Activated T-cell treated with anti-CD3 and anti-CD28 coated beads, Interleukin-2, amount 50 U/mL, for 72 hours (primary cell): ENCODE measurements at regions not wholly inside any gene's neighbourhood (a gene's known extent, or its start where the extent isn't known, plus 50 kb on each side); places are given as distances from the start of the nearest gene placed in this dataset.
"Not testable (repeated sequence)": the region's sequence is repeated elsewhere in the genome, so short reads cannot be mapped to it uniquely, and the experiment has no call there.

Source experiments
- ATAC-seq, 2 donors: fragments of 150-1000 bp; cut with Tn5 transposase; replicated peaks in 1 of 2; 2 replicates each; pipeline ENCODE4 v1.10.0; 2021; ENCODE audit warnings: moderate library complexity in 2 of 2, mild to moderate bottlenecking in 1 of 2
- DNase-seq, 2 donors: peaks; one replicate each; pipeline ENCODE4 v3.0.0; 2021 to 2022; ENCODE audit warnings: mixed read lengths in 1 of 2
- H3K27ac Mint-ChIP-seq: one replicate; pipeline ENCODE4 v1.8.0; 2022; ENCODE audit warnings: mild to moderate bottlenecking, moderate library complexity, mixed read lengths
- H3K27me3 Mint-ChIP-seq: one replicate; pipeline ENCODE4 v1.8.0; 2022; ENCODE audit warnings: low read depth, mixed read lengths
- H3K36me3 Mint-ChIP-seq, 2 donors: one replicate each; pipeline ENCODE4 v1.8.0; 2022; ENCODE audit warnings: mixed read lengths in 2 of 2, mild to moderate bottlenecking in 1 of 2; ENCODE audit not compliant: insufficient read depth in 2 of 2
- H3K4me1 Mint-ChIP-seq: one replicate; pipeline ENCODE4 v1.8.0; 2022; ENCODE audit warnings: low read depth, mixed read lengths
- H3K4me3 Mint-ChIP-seq, 2 donors: one replicate each; pipeline ENCODE4 v1.8.0; 2022; ENCODE audit warnings: mild to moderate bottlenecking in 2 of 2, mixed read lengths in 2 of 2, moderate library complexity in 2 of 2
- H3K9me3 Mint-ChIP-seq, 2 donors: one replicate each; pipeline ENCODE4 v1.8.0; 2022; ENCODE audit warnings: mixed read lengths in 2 of 2

DNA sequence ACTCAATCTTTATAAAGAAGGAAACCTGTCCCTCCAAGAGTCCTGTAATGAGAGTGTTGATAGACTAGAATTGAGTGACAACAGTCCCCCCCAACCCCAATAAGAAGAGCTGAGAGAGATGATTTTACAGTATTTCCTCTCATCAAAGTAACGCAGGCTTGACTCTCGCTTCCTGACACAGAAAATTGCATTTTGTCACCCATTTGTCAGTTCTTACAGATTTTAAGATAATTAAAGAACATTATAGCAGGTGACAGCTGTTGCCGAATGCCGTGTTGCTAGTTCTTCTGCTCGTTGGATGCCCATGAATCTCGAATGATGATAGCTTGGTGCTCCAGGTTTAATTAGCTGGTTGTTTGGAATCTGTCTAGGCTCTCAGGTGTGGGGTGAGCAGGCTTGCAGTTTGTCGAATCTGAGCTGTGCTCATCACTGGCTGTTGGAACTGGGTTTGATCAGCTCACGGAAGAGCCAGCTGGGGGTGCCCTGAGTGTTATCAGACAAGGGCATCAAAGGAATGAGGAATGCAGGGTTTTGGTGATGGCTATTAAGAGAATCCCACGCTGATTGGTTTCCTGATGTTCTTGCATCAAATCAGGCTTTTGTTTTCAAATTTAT is 84.8 kb upstream of the CPHXL start:
- Mint-ChIP-seq H3K27me3 (peaks cover 11% of the 10 kb centered on the region), H3K36me3 (no peaks in the 10 kb centered on the region), H3K27ac (no peak overlapping the region), H3K4me3 (no peak overlapping the region), H3K4me1 (no peaks in the 10 kb centered on the region), H3K9me3 (no peaks in the 10 kb centered on the region)
- DNase-seq (no peak), ATAC-seq (no peak)

DNA sequence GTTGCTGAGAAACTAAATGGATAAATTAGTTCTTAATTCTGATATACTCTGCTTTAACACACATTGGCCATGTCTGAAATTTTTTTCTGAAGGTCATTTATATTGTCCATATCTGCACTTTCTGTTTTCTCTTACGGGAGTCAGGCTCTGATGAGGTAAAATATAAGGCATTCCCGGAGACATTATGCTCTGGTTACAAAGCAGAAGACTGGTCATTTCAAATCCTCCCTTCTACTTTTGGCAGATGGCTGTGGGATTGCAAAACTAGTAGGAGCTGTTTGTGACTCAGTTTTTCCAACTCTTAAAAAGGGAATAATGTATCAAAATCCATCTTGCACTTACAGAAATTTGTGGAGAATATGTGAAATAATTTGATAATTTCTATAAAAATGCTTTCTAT is 92.2 kb upstream of the CPHXL start:
- DNase-seq: no peak
- no peaks in the 10 kb centered on the region for H3K36me3 Mint-ChIP-seq
- no peaks in the 10 kb centered on the region for H3K4me1 Mint-ChIP-seq
- H3K4me3 Mint-ChIP-seq: no peak overlapping the region
- no peak overlapping the region for H3K27ac Mint-ChIP-seq
- ATAC-seq: no peak
- no peaks in the 10 kb centered on the region for H3K27me3 Mint-ChIP-seq
- H3K9me3 Mint-ChIP-seq: no peaks in the 10 kb centered on the region

DNA sequence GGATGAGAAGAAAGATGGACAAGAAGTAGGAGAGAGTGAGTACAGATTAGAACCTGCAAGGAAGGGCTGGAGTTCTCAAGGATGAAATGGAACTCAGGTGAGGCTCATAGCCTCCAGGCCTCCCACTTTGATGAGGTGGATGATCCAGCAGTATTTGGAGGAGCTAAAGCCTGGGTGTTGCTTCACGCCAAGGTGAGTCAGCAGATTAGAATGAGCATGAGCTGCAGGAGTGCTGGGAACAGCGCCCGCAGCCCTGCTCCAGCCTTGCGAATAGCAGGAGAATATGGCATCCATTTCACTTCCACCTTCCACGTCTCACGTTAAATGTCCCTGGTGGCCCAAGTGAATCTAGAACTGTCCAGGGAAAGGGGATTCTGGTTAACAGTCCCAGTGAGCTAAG is 94.4 kb upstream of the CPHXL start:
- no peak overlapping the region for H3K4me3 Mint-ChIP-seq
- no peaks in the 10 kb centered on the region for H3K27me3 Mint-ChIP-seq
- peaks cover 0 to under 1% of the 10 kb centered on the region in 2 donors for H3K9me3 Mint-ChIP-seq
- DNase-seq (no peak), ATAC-seq (no peak)
- no peaks in the 10 kb centered on the region for H3K4me1 Mint-ChIP-seq
- H3K36me3 Mint-ChIP-seq: no peaks in the 10 kb centered on the region
- H3K27ac Mint-ChIP-seq: no peak overlapping the region

DNA sequence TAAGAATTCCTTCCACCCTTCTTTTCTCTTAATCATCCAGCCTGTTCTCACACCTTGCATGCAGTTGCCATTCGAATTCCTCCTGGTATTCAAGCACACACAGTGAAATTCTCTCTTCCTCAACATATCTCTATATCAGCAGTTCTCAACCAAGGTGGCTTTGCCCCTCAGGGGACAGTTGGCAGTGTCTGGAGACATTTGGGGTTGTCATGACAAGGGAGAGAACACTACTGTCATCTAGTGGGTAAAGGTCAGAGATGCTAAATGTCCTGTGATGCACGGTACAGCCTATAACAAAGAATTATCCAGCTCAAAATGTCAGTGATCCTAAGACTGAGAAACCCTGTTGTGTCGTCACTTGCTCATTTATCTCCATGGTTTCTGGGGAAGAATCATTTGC is 94.8 kb upstream of the CPHXL start:
- DNase-seq (no peak), ATAC-seq (no peak)
- H3K4me1 Mint-ChIP-seq: no peaks in the 10 kb centered on the region
- H3K4me3 Mint-ChIP-seq: no peak overlapping the region
- H3K36me3 Mint-ChIP-seq: no peaks in the 10 kb centered on the region
- no peaks in the 10 kb centered on the region for H3K27me3 Mint-ChIP-seq
- H3K27ac Mint-ChIP-seq: no peak overlapping the region
- H3K9me3 Mint-ChIP-seq: peaks cover 2 to 3% of the 10 kb centered on the region in 2 donors

DNA sequence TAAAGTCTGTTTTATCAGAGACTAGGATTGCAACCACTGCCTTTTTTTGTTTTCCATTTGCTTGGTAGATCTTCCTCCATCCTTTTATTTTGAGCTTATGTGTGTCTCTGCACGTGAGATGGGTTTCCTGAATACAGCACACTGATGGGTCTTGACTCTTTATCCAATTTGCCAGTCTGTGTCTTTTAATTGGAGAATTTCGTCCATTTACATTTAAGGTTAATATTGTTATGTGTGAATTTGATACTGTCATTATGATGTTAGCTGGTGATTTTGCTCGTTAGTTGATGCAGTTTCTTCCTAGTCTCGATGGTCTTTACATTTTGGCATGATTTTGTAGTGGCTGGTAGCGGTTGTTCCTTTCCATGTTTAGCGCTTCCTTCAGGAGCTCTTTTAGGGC is 99.5 kb upstream of the CPHXL start:
- DNase-seq, H3K9me3 Mint-ChIP-seq, H3K27me3 Mint-ChIP-seq, H3K27ac Mint-ChIP-seq, H3K4me1 Mint-ChIP-seq, H3K4me3 Mint-ChIP-seq, ATAC-seq, H3K36me3 Mint-ChIP-seq: not testable (repeated sequence)

DNA sequence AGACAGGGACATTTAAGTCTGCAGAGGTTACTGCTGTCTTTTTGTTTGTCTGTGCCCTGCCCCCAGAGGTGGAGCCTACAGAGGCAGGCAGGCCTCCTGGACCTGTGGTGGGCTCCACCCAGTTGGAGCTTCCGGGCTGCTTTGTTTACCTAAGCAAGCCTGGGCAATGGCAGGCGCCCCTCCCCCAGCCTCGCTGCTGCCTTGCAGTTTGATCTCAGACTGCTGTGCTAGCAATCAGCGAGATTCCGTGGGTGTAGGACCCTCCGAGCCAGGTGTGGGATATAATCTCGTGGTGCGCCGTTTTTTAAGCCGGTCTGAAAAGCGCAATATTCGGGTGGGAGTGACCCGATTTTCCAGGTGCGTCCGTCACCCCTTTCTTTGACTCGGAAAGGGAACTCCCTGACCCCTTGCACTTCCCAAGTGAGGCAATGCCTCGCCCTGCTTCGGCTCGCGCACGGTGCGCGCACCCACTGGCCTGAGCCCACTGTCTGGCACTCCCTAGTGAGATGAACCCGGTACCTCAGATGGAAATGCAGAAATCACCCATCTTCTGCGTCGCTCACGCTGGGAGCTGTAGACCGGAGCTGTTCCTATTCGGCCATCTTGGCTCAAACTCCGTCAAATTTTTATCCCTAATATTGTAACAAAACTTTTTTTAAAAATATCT is 101.2 kb upstream of the CPHXL start:
- H3K27ac Mint-ChIP-seq, H3K27me3 Mint-ChIP-seq, DNase-seq, H3K4me3 Mint-ChIP-seq, ATAC-seq, H3K36me3 Mint-ChIP-seq, H3K4me1 Mint-ChIP-seq, H3K9me3 Mint-ChIP-seq: not testable (repeated sequence)

DNA sequence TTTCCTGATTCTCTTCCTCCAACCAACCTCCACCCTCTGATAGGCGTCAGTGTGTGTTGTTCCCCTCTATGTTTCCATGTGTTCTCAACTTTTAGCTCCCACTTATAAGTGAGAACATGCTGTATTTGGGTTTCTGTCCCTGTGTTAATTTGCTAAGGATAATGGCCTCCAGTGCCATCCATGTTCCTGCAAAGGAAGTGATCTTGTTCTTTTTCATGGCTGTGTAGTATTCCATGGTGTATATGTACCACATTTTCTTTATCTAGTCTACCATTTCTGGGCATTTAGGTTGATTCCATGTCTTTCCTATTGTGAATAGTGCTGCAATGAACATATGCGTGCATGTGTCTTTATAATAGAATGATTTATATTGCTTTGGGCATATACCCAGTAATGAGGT is 107.1 kb upstream of the CPHXL start:
- H3K4me3 Mint-ChIP-seq, H3K27me3 Mint-ChIP-seq, DNase-seq, ATAC-seq, H3K36me3 Mint-ChIP-seq, H3K27ac Mint-ChIP-seq, H3K4me1 Mint-ChIP-seq: not testable (repeated sequence)
- peaks cover 8 to 12% of the 10 kb centered on the region in 2 donors for H3K9me3 Mint-ChIP-seq

DNA sequence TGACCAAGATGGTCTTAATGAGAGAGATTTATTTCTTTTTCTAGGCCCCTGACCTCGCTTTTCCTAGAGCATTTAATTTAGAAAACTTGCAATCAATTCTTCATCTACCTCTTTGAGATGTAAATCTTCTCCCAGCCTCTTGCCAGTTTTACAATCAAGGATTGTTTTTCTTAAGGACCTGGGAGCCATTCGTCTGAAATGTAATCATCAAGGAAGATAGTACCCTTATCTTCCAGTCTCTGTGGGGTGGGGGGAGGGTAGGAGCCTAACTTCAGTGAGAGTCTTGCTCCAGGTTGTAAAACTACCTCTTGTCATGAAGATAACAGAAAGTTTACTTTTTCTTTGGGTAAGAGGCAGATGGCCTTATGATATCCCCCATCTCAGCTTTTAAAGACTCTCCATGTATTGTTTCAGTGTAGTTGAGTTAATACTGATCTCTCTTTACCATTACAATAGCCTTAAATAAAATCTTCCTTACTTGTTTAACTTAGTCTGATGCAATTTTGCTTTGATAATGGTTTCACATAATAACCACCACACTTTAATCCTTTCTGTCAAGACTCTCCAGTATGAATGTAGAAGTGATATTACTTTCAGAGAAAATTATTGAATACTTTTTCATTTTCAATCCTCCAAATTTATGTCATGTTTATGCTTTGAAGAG is 110.2 kb upstream of the CPHXL start:
- Mint-ChIP-seq H3K4me3 (no peak overlapping the region), H3K27me3 (peaks cover 9% of the 10 kb centered on the region), H3K36me3 (peaks cover 2 to 3% of the 10 kb centered on the region in 2 donors), H3K27ac (no peak overlapping the region), H3K9me3 (peaks cover 5 to 6% of the 10 kb centered on the region in 2 donors), H3K4me1 (no peaks in the 10 kb centered on the region)
- DNase-seq: no peak
- no peak for ATAC-seq

DNA sequence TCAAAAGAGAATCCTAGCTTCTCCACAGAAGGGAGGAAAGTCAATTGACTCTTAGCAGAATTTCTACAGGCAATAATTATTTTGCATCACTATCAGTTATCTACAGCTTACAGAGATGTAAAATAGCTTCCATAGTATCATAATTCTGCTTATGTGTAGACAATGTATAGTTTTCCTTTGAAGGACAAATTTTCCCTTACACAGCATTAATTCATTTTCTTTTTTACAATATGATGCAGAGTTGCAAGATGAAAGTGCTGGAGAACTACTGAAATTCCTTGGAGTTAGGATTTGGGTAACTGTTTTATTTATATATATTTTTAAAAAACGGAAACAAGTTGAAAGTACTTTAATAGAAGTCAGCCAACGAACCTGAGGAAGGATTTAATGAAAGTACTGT is 111.0 kb upstream of the CPHXL start:
- Mint-ChIP-seq H3K9me3 (peaks cover 5 to 6% of the 10 kb centered on the region in 2 donors), H3K27me3 (peaks cover 9% of the 10 kb centered on the region)

DNA sequence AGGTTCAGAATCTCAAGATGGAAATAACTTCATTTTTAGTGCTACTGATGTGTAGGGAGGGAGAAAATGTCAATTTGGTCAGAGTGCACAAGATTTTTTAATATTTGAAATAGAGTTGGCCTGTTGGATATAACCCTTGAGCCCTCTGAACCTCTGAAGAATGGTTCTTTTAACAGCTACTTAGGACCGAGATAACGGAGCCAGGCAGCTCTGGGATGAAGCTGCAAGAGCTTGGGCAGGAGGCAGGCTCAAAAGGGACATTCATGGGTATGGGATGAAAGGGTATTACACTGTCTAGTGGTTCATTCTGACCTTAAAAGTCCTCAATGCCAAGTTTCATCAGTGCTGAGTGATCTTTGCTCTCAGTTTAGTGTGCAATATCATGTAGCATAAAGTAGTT is 111.4 kb upstream of the CPHXL start:
- Mint-ChIP-seq H3K4me1 (no peaks in the 10 kb centered on the region), H3K9me3 (peaks cover 5 to 6% of the 10 kb centered on the region in 2 donors), H3K27ac (no peak overlapping the region), H3K27me3 (peaks cover 13% of the 10 kb centered on the region), H3K4me3 (no peak overlapping the region), H3K36me3 (peaks cover 2 to 3% of the 10 kb centered on the region in 2 donors)
- DNase-seq (no peak), ATAC-seq (no peak)

More for the DNA sequence above, 111.0 kb upstream of the CPHXL start:
- H3K36me3 Mint-ChIP-seq: peaks cover 2 to 3% of the 10 kb centered on the region in 2 donors
- H3K27ac Mint-ChIP-seq: no peak overlapping the region
- DNase-seq: no peak
- ATAC-seq: no peak
- H3K4me1 Mint-ChIP-seq: no peaks in the 10 kb centered on the region
- H3K4me3 Mint-ChIP-seq: no peak overlapping the region

DNA sequence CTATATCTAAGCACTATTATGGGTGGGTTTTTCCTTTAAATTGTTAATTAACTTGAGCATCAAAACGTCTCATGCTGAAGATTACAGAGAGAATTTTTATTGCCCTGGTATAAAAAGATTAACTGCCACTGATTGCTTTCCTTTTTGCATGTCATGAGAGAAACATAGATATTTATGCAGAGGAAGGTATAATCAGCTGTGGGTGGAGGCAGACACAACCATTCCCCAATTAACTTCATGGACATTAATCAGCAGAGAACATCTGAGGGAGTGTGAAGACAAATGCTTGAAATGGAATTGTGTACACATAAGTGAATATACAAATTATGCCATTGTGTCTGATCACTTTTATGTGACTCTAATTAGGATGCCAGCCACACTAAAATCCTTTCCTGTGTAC is 115.2 kb upstream of the CPHXL start:
- Mint-ChIP-seq H3K36me3 (no peaks in the 10 kb centered on the region), H3K4me3 (no peak overlapping the region), H3K27ac (no peak overlapping the region), H3K9me3 (no peaks in the 10 kb centered on the region), H3K4me1 (no peaks in the 10 kb centered on the region), H3K27me3 (peaks cover 5% of the 10 kb centered on the region)
- DNase-seq: no peak
- ATAC-seq: no peak

DNA sequence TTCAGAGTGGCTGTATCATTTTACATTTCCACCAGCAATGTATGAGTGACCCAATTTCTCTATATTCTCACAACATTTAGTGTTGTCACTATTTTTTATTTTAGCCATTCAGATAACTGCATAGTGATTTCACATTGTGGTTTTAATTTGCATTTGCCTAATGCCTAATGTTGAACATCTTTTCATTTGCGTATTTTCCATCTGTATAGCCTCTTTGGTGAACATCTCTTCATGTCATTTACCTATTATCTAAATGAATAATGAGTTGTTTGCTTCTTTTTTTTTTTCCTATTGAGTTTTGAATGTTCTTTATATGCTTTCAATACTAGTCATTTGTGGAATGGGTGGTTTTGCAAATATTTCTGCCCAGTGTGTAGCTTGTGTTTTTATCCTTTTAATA is 120.9 kb upstream of the CPHXL start:
- Mint-ChIP-seq H3K36me3 (no peaks in the 10 kb centered on the region), H3K4me3 (no peak overlapping the region), H3K4me1 (no peaks in the 10 kb centered on the region), H3K9me3 (peaks cover 0 to 2% of the 10 kb centered on the region in 2 donors), H3K27me3 (peaks cover 5% of the 10 kb centered on the region), H3K27ac (no peak overlapping the region)
- ATAC-seq (no peak), DNase-seq (no peak)

DNA sequence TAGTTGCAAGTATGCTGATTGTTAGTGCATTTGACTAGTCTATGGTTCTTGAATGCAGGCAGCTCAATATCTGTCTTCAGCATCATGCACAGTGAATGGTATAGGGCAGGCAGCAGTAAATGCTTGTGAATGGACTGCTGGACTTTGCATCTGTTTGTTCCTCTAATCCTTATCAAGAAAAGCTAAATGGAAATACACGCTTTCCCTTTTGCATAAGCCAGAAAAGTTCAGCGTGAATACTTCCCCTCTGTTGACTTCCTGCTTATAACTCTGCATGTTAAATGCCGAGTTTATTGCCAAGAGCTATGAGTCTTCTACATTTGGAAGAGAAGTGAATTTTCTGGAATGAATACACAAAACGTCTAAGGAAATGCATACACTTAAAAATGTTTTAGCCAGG is 127.9 kb upstream of the CPHXL start:
- no peaks in the 10 kb centered on the region for H3K36me3 Mint-ChIP-seq
- no peak overlapping the region for H3K27ac Mint-ChIP-seq
- H3K9me3 Mint-ChIP-seq: peaks cover 1 to 2% of the 10 kb centered on the region in 2 donors
- ATAC-seq (no peak), DNase-seq (no peak)
- no peaks in the 10 kb centered on the region for H3K27me3 Mint-ChIP-seq
- H3K4me3 Mint-ChIP-seq: no peak overlapping the region
- H3K4me1 Mint-ChIP-seq: no peaks in the 10 kb centered on the region
